SU-DHL-6 (cell line): ENCODE measurements at regions not wholly inside any gene's neighbourhood (a gene's known extent, or its start where the extent isn't known, plus 50 kb on each side); places are given as distances from the start of the nearest gene placed in this dataset.

Experiments used
- H2AFZ ChIP-seq: fragments of 200-600 bp; sonication (generic); 2 replicates; pipeline ENCODE4 v1.6.1; 2014; ENCODE audit warnings: low read depth, mild to moderate bottlenecking, moderate library complexity, mixed read lengths, antibody characterized with exemption, low read length; ENCODE audit not compliant: severe bottlenecking
- H3F3A ChIP-seq: fragments of 200-600 bp; shearing (Covaris generic); 2 replicates; pipeline ENCODE4 v1.6.0; 2016; ENCODE audit warnings: antibody characterized with exemption, mild to moderate bottlenecking; ENCODE audit not compliant: insufficient read depth
- H3K27ac ChIP-seq: fragments of 200-600 bp; sonication (generic); 2 replicates; pipeline ENCODE4 v1.5.1; 2016; ENCODE audit warnings: low read depth, mild to moderate bottlenecking, low read length, moderate library complexity, mixed read lengths
- H3K27me3 ChIP-seq: fragments of 200-600 bp; sonication (generic), shearing (Covaris generic); 2 replicates; pipeline ENCODE4 v1.6.0; 2014; ENCODE audit warnings: mild to moderate bottlenecking, low read length
- H3K36me3 ChIP-seq: fragments of 200-600 bp; sonication (generic); 2 replicates; pipeline ENCODE4 v1.6.1; 2014; ENCODE audit warnings: mild to moderate bottlenecking, low read length, mixed read lengths
- H3K4me2 ChIP-seq: fragments of 300-600, 200-600 bp; shearing (Covaris generic), sonication (generic); 2 replicates; pipeline ENCODE4 v1.6.0; 2014; ENCODE audit warnings: low read length, low read depth, mild to moderate bottlenecking; ENCODE audit not compliant: poor library complexity, severe bottlenecking
- H3K4me3 ChIP-seq: fragments of 200-600 bp; sonication (generic); 2 replicates; pipeline ENCODE4 v1.5.1; 2014; ENCODE audit warnings: antibody characterized with exemption, low read length, mild to moderate bottlenecking, mixed read lengths; ENCODE audit not compliant: insufficient read depth, poor library complexity, severe bottlenecking
- H3K79me2 ChIP-seq: fragments of 200-600 bp; sonication (generic); 2 replicates; pipeline ENCODE4 v1.6.1; 2014; ENCODE audit warnings: mild to moderate bottlenecking, low read length, moderate library complexity; ENCODE audit not compliant: insufficient read depth
- H3K9ac ChIP-seq: fragments of 200-600 bp; sonication (generic); 2 replicates; pipeline ENCODE4 v1.7.0; 2014; ENCODE audit warnings: mild to moderate bottlenecking, low read length
- H3K9me2 ChIP-seq: fragments of 200-600 bp; sonication (generic); replicated peaks from 2 replicates; pipeline ENCODE4 v1.6.1; 2014; ENCODE audit warnings: low read length; ENCODE audit not compliant: insufficient read depth
- H3K9me3 ChIP-seq: fragments of 200-600 bp; sonication (generic); 2 replicates; pipeline ENCODE4 v1.6.1; 2014; ENCODE audit warnings: low read length, mixed read lengths; ENCODE audit not compliant: insufficient read depth
- H4K20me1 ChIP-seq: fragments of 200-600 bp; sonication (generic); 2 replicates; pipeline ENCODE4 v1.6.1; 2014; ENCODE audit warnings: low read depth, mild to moderate bottlenecking, antibody characterized with exemption, low read length, moderate library complexity, mixed read lengths
- EZH2phosphoT487 ChIP-seq: fragments of 200-600 bp; sonication (generic), shearing (Covaris generic); conservative IDR thresholded peaks from 2 replicates; pipeline ENCODE4 v1.6.1; 2018; ENCODE audit warnings: mild to moderate bottlenecking, antibody characterized with exemption, low read length, moderate library complexity, mixed read lengths
- TF ChIP-seq, protein P1 (sequence below): fragments of 200-600 bp; sonication (generic); IDR thresholded peaks from one replicate; pipeline ENCODE4 v1.5.1; 2017; ENCODE audit warnings: antibody characterized with exemption, mild to moderate bottlenecking, low read length, moderate library complexity; ENCODE audit not compliant: insufficient read depth, poor library complexity, severe bottlenecking

DNA sequence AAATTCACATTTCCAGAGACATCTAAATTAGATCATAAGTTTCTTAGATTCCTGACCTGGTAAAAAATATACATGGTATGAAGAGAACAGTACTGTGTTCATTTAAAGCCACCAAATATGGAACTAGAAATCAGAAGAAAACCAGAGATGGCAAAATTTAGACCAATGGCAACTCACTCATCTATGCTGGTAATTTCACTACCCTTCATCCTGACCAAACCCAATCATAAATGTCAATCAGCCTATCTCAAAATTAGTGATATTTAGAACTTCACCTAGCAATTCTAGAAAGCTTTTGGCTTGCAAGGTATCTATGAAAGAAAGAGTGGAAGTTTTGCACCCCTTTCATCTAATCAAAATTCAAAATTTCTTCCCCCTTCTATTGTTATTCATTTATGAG lies 107.7 kb downstream of the NIBAN1 start:
- Histone ChIP-seq H3K79me2 (no peaks in the 10 kb centered on the region), H3K27me3 (no peaks in the 10 kb centered on the region), H3K36me3 (no peaks in the 10 kb centered on the region), H2AFZ (no peak overlapping the region), H3K4me3 (no peak overlapping the region), H3K9me3 (no peaks in the 10 kb centered on the region), H3K9ac (no peak overlapping the region), H4K20me1 (no peaks in the 10 kb centered on the region), H3K27ac (no peak overlapping the region), H3F3A (no peaks in the 10 kb centered on the region), H3K9me2 (no peaks in the 10 kb centered on the region), H3K4me2 (no peak overlapping the region)
- TF ChIP-seq, protein P1, sequence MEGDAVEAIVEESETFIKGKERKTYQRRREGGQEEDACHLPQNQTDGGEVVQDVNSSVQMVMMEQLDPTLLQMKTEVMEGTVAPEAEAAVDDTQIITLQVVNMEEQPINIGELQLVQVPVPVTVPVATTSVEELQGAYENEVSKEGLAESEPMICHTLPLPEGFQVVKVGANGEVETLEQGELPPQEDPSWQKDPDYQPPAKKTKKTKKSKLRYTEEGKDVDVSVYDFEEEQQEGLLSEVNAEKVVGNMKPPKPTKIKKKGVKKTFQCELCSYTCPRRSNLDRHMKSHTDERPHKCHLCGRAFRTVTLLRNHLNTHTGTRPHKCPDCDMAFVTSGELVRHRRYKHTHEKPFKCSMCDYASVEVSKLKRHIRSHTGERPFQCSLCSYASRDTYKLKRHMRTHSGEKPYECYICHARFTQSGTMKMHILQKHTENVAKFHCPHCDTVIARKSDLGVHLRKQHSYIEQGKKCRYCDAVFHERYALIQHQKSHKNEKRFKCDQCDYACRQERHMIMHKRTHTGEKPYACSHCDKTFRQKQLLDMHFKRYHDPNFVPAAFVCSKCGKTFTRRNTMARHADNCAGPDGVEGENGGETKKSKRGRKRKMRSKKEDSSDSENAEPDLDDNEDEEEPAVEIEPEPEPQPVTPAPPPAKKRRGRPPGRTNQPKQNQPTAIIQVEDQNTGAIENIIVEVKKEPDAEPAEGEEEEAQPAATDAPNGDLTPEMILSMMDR: no peak
- no peak for TF ChIP-seq EZH2phosphoT487

DNA sequence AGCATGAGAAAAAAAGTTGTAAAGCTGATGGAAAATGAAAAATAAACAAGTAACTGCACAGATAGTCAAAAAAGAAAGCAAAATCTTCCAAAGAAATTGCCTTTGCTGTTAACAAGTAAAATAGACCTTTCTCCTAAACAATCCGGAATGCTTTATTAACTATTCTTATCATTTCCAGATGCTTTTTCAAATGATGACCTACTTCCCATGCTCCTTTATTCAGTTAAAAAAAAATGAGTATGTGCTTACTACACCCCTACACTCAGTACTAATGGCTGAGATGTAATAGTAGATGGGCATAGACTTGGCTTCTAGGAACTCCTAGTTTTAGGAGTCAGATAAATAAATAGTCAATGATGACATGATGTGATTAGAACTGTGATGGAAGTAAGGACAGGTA lies 108.5 kb downstream of the NIBAN1 start:
- Histone ChIP-seq H2AFZ (no peak overlapping the region), H3K9me2 (no peaks in the 10 kb centered on the region), H3K4me3 (no peak overlapping the region), H3K9me3 (no peaks in the 10 kb centered on the region), H3K27me3 (no peaks in the 10 kb centered on the region), H3K4me2 (no peak overlapping the region), H3K9ac (no peak overlapping the region), H3K36me3 (no peaks in the 10 kb centered on the region), H3F3A (no peaks in the 10 kb centered on the region), H4K20me1 (no peaks in the 10 kb centered on the region), H3K79me2 (no peaks in the 10 kb centered on the region), H3K27ac (no peak overlapping the region)
- TF ChIP-seq EZH2phosphoT487: no peak
- TF ChIP-seq, protein P1: no peak

DNA sequence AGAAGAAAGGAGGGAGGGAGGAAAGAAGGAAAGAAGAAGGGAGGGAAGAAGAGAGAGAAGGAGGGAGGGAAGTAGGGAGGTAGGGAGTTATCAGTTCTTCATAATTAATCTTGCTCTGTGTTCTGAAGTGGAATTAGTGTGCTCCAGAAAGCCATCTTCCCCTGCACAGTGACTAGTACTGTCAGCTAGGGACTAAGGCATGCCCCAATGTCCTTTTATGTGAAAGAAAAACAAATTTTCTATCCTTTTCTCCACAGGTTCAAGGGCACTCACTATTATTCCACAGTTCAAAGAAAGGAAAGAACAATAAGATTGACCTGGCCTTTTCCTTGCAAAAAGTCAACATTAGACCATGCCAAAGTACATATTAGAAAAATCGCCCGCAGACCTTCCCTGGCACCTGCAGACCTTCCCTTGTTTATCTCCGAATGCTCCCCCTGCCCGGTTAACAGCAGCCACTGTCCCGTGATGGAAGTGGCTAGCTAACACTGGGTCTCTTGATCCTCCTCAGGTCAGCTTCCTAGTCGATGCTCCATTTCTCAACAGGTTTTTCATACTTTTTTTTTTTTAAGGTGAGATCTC lies 107.2 kb upstream of the EDEM3 start:
- H3K79me2 ChIP-seq: no peaks in the 10 kb centered on the region
- H3K27me3 ChIP-seq: no peaks in the 10 kb centered on the region
- TF ChIP-seq, protein P1: no peak
- TF ChIP-seq EZH2phosphoT487: no peak
- no peaks in the 10 kb centered on the region for H3K36me3 ChIP-seq
- no peak overlapping the region for H3K4me2 ChIP-seq
- H3F3A ChIP-seq: no peaks in the 10 kb centered on the region
- no peak overlapping the region for H3K9ac ChIP-seq
- no peak overlapping the region for H2AFZ ChIP-seq
- H3K27ac ChIP-seq: no peak overlapping the region
- no peaks in the 10 kb centered on the region for H3K9me3 ChIP-seq
- no peaks in the 10 kb centered on the region for H4K20me1 ChIP-seq
- H3K9me2 ChIP-seq: no peaks in the 10 kb centered on the region
- no peak overlapping the region for H3K4me3 ChIP-seq
